Astrocyte (in vitro differentiated cells and primary cell): ENCODE measurements at regions not wholly inside any gene's neighbourhood (a gene's known extent, or its start where the extent isn't known, plus 50 kb on each side); places are given as distances from the start of the nearest gene placed in this dataset.

Experiments used
- DNase-seq: peaks from one replicate; pipeline ENCODE4 v3.0.0-alpha.2; 2010; ENCODE audit warnings: low read depth
- FAIRE-seq: peaks from 2 replicates; lab custom pipeline; 2011; peaks lifted over from hg19 to GRCh38; lab: Jason Lieb, UNC
- H2AFZ ChIP-seq: 2 replicates; pipeline ENCODE4 v1.6.0; 2012; ENCODE audit warnings: low read depth, low read length, inconsistent platforms
- H3K27ac ChIP-seq: 2 replicates; pipeline ENCODE4 v1.5.1; 2011; ENCODE audit warnings: low read depth, low read length, inconsistent platforms
- H3K27me3 ChIP-seq: 2 replicates; pipeline ENCODE4 v1.6.0; 2011; ENCODE audit warnings: low read length, inconsistent platforms; ENCODE audit not compliant: insufficient read depth
- H3K36me3 ChIP-seq: 2 replicates; pipeline ENCODE4 v1.5.1; 2011; ENCODE audit warnings: low read length, inconsistent platforms; ENCODE audit not compliant: insufficient read depth
- H3K4me1 ChIP-seq: 2 replicates; pipeline ENCODE4 v1.5.1; 2011; ENCODE audit warnings: low read length, inconsistent platforms; ENCODE audit not compliant: insufficient read depth
- H3K4me2 ChIP-seq: 2 replicates; pipeline ENCODE4 v1.6.0; 2012; ENCODE audit warnings: low read length, inconsistent platforms
- H3K4me3 ChIP-seq: 2 replicates; pipeline ENCODE4 v1.5.1; 2011; ENCODE audit warnings: low read depth, mild to moderate bottlenecking, low read length, inconsistent platforms; ENCODE audit not compliant: insufficient read depth
- H3K79me2 ChIP-seq: 2 replicates; pipeline ENCODE4 v1.6.0; 2012; ENCODE audit warnings: mild to moderate bottlenecking, low read length, inconsistent platforms; ENCODE audit not compliant: insufficient read depth
- H3K9ac ChIP-seq: 2 replicates; pipeline ENCODE4 v1.6.0; 2012; ENCODE audit warnings: mild to moderate bottlenecking, low read length, inconsistent platforms
- H3K9me3 ChIP-seq: 2 replicates; pipeline ENCODE4 v1.5.1; 2012; ENCODE audit warnings: low read depth, mild to moderate bottlenecking, low read length, inconsistent platforms; ENCODE audit not compliant: insufficient read depth
- H4K20me1 ChIP-seq: 2 replicates; pipeline ENCODE4 v1.6.0; 2012; ENCODE audit warnings: low read length, inconsistent platforms; ENCODE audit not compliant: insufficient read depth
- H3K27ac Mint-ChIP-seq: one replicate; pipeline ENCODE4 v1.8.0; 2021; ENCODE audit warnings: mild to moderate bottlenecking, mixed read lengths; ENCODE audit not compliant: unreplicated experiment
- H3K27me3 Mint-ChIP-seq: one replicate; pipeline ENCODE4 v1.8.0; 2021; ENCODE audit warnings: low read depth, mixed read lengths; ENCODE audit not compliant: unreplicated experiment
- H3K36me3 Mint-ChIP-seq: one replicate; pipeline ENCODE4 v1.8.0; 2021; ENCODE audit warnings: low read depth, mixed read lengths; ENCODE audit not compliant: unreplicated experiment
- H3K4me1 Mint-ChIP-seq: one replicate; pipeline ENCODE4 v1.8.0; 2021; ENCODE audit warnings: low read depth, mixed read lengths; ENCODE audit not compliant: unreplicated experiment
- H3K4me3 Mint-ChIP-seq: one replicate; pipeline ENCODE4 v1.8.0; 2021; ENCODE audit warnings: mild to moderate bottlenecking, moderate library complexity, mixed read lengths; ENCODE audit not compliant: unreplicated experiment
- H3K9me3 Mint-ChIP-seq: one replicate; pipeline ENCODE4 v1.8.0; 2021; ENCODE audit warnings: mild to moderate bottlenecking, mixed read lengths; ENCODE audit not compliant: unreplicated experiment
- EZH2 ChIP-seq: IDR thresholded peaks from 2 replicates; pipeline ENCODE4 v1.6.1; 2012; ENCODE audit warnings: mild to moderate bottlenecking, low read length, inconsistent platforms; ENCODE audit not compliant: insufficient read depth
- TF ChIP-seq, protein P1 (sequence below): IDR thresholded peaks from 2 replicates; pipeline ENCODE4 v1.5.1; 2011; ENCODE audit warnings: low read depth, mild to moderate bottlenecking, inconsistent platforms, low read length, moderate library complexity; ENCODE audit not compliant: insufficient read depth

DNA sequence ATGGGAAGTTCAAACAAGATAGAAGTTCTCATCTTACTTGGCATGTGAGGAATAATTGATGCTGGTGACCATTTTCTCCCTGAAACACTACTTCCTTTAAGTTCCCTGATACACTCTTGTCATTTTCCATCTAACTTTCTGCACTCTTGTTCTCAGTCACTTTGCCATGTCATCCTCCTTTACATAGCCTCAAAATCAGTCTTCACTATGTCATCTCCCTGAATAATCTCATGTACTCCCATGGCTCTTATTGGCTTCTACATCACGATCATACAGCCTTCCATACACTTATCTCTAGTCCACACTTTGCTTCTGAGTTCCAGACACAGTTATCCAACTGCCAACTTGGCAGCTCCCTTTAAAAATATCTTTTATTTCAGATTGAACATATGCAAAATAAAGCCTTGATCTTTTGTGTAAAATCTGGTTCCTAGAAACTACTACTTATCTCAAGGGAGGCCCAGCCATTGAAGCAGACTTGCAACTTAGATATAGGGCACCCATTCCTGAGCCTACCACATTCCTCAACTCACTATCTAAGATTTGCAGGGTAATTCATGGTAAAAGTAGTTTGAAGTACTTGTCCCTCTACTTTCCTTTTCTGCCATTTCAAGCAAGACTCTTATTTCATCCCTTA is 1070.2 kb upstream of the NXPH2 start:
- no peak for DNase-seq
- no peaks in the 10 kb centered on the region for H3K79me2 ChIP-seq
- no peaks in the 10 kb centered on the region for H3K36me3 Mint-ChIP-seq
- no peak overlapping the region for H3K4me2 ChIP-seq
- H4K20me1 ChIP-seq, result no peaks in the 10 kb centered on the region
- H3K9ac ChIP-seq, result no peak overlapping the region
- H3K9me3 ChIP-seq, result no peaks in the 10 kb centered on the region
- no peaks in the 10 kb centered on the region for H3K4me1 Mint-ChIP-seq
- H3K4me3 ChIP-seq, result no peak overlapping the region
- H3K36me3 ChIP-seq, result no peaks in the 10 kb centered on the region
- TF ChIP-seq, protein P1, sequence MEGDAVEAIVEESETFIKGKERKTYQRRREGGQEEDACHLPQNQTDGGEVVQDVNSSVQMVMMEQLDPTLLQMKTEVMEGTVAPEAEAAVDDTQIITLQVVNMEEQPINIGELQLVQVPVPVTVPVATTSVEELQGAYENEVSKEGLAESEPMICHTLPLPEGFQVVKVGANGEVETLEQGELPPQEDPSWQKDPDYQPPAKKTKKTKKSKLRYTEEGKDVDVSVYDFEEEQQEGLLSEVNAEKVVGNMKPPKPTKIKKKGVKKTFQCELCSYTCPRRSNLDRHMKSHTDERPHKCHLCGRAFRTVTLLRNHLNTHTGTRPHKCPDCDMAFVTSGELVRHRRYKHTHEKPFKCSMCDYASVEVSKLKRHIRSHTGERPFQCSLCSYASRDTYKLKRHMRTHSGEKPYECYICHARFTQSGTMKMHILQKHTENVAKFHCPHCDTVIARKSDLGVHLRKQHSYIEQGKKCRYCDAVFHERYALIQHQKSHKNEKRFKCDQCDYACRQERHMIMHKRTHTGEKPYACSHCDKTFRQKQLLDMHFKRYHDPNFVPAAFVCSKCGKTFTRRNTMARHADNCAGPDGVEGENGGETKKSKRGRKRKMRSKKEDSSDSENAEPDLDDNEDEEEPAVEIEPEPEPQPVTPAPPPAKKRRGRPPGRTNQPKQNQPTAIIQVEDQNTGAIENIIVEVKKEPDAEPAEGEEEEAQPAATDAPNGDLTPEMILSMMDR, result no peak
- TF ChIP-seq EZH2, result no peak
- no peak overlapping the region for H3K27ac Mint-ChIP-seq
- no peaks in the 10 kb centered on the region for H3K9me3 Mint-ChIP-seq
- no peaks in the 10 kb centered on the region for H3K4me1 ChIP-seq
- no peaks in the 10 kb centered on the region for H3K27me3 ChIP-seq
- no peaks in the 10 kb centered on the region for H3K27me3 Mint-ChIP-seq
- H3K4me3 Mint-ChIP-seq, result no peak overlapping the region
- no peak overlapping the region for H3K27ac ChIP-seq
- no peak overlapping the region for H2AFZ ChIP-seq
- FAIRE-seq, result no peak

DNA sequence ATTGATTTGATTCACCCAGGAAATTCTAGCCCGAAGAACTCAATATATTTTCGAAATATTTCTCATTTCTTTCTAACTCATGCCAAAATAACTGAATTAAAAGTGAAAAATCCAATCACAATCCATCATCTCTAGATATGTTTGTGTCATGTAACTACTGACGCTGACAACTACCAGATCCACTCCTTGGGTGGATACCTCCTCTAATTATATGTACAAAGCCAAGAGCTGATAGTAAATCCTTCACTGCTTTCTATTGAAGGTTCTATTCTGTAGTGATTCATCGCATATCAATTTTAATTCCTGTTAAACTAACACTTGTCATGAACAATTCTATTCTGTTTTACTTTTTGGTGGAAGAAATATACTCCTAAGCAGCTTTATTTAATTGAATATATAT is 1056.6 kb upstream of the NXPH2 start:
- no peak for DNase-seq
- Histone ChIP-seq H3K79me2 (no peaks in the 10 kb centered on the region), H4K20me1 (no peaks in the 10 kb centered on the region), H2AFZ (no peak overlapping the region), H3K9me3 (no peaks in the 10 kb centered on the region), H3K27ac (no peak overlapping the region), H3K4me3 (no peak overlapping the region), H3K36me3 (no peaks in the 10 kb centered on the region), H3K27me3 (no peaks in the 10 kb centered on the region), H3K4me1 (no peaks in the 10 kb centered on the region), H3K4me2 (no peak overlapping the region), H3K9ac (no peak overlapping the region)
- no peak overlapping the region for H3K27ac Mint-ChIP-seq
- no peaks in the 10 kb centered on the region for H3K27me3 Mint-ChIP-seq
- no peaks in the 10 kb centered on the region for H3K36me3 Mint-ChIP-seq
- TF ChIP-seq, protein P1, result no peak
- TF ChIP-seq EZH2, result no peak
- H3K9me3 Mint-ChIP-seq, result peaks cover 2% of the 10 kb centered on the region
- no peak for FAIRE-seq
- H3K4me1 Mint-ChIP-seq, result peaks cover 1% of the 10 kb centered on the region
- no peak overlapping the region for H3K4me3 Mint-ChIP-seq

DNA sequence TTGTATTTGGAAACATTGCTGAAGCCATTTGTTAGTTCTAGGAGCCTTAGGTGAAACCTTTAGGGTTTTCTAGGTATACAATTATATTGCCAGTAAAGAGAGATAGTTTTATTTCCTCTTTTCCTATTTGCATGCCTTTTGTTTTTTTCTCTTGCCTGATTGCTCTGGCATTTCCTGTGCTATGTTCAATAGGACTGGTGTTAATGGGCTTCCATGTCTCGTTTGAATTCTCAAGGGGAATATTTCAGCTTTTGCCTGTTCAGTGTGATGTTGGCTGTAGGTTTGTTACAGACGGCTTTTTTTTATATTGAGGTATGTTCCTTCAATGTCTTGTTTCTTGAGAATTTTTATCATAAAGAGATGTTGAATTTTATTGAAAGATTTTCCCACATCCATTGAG is 1054.9 kb upstream of the NXPH2 start:
- no peaks in the 10 kb centered on the region for H4K20me1 ChIP-seq
- no peaks in the 10 kb centered on the region for H3K4me1 ChIP-seq
- H3K9ac ChIP-seq, result no peak overlapping the region
- H3K4me2 ChIP-seq, result no peak overlapping the region
- no peaks in the 10 kb centered on the region for H3K36me3 Mint-ChIP-seq
- no peaks in the 10 kb centered on the region for H3K36me3 ChIP-seq
- H2AFZ ChIP-seq, result no peak overlapping the region
- no peaks in the 10 kb centered on the region for H3K27me3 ChIP-seq
- no peaks in the 10 kb centered on the region for H3K79me2 ChIP-seq
- no peak overlapping the region for H3K4me3 Mint-ChIP-seq
- no peak for TF ChIP-seq EZH2
- TF ChIP-seq, protein P1, result no peak
- H3K4me1 Mint-ChIP-seq, result peaks cover 1% of the 10 kb centered on the region
- FAIRE-seq (no peak), DNase-seq (no peak)
- H3K27ac Mint-ChIP-seq, result no peak overlapping the region
- no peaks in the 10 kb centered on the region for H3K27me3 Mint-ChIP-seq
- no peaks in the 10 kb centered on the region for H3K9me3 Mint-ChIP-seq
- H3K4me3 ChIP-seq, result no peak overlapping the region
- H3K27ac ChIP-seq, result no peak overlapping the region
- no peaks in the 10 kb centered on the region for H3K9me3 ChIP-seq
